Motor neuron (in vitro differentiated cells): ENCODE measurements at regions not wholly inside any gene's neighbourhood (a gene's known extent, or its start where the extent isn't known, plus 50 kb on each side); places are given as distances from the start of the nearest gene placed in this dataset.

Source experiments
- ATAC-seq, 8 experiments: fragments of 200-7000 bp; cut with Tn5 transposase; replicated peaks in 6 of 8; 2 replicates each; pipeline ENCODE4 v1.8.0; 2021; ENCODE audit warnings: mild to moderate bottlenecking in 8 of 8, moderate library complexity in 8 of 8
- H3K27ac ChIP-seq, 2 donors: fragments of 250-450 bp; sonication (Bioruptor Pico); 2 replicates each; pipeline ENCODE4 v1.9.0; 2021; ENCODE audit warnings: antibody characterized with exemption in 2 of 2, mild to moderate bottlenecking in 2 of 2, moderate library complexity in 1 of 2
- H3K4me1 ChIP-seq, 2 donors: fragments of 250-450 bp; sonication (Bioruptor Pico); replicated peaks in 1 of 2; 2 replicates each; pipeline ENCODE4 v1.6.1; 2021; ENCODE audit warnings: antibody characterized with exemption in 2 of 2, mild to moderate bottlenecking in 2 of 2, moderate library complexity in 1 of 2
- H3K4me3 ChIP-seq, 5 donors: fragments of 250-450 bp; sonication (Bioruptor Pico); 2 replicates each; pipeline ENCODE4 v1.9.0; 2021; ENCODE audit warnings: antibody characterized with exemption in 5 of 5, mild to moderate bottlenecking in 5 of 5, moderate library complexity in 4 of 5
- WGBS, 10 experiments: fragments of 450-650 bp; shearing (Covaris generic); methylation state at CpG; one replicate each; pipeline ENCODE4 v1.0.0; 2022; 5-methylcytosine and 5-hydroxymethylcytosine counted together
- in situ Hi-C, 9 experiments: fragments of 400-800 bp; cut with MboI; loops; one replicate each; pipeline ENCODE4 v1.15.0; 2021; ENCODE audit warnings: low sequenced_read_pairs in 9 of 9, low pct_unique_long_range_greater_than_20kb in 2 of 9; ENCODE audit not compliant: unreplicated experiment in 9 of 9

GRCh38 chr12:45582536-45582935 is 147.0 kb upstream of the ARID2 start:
- no peak for ATAC-seq
- WGBS, 10 experiments, result 40 to 100% (median 92%) methylated on average over 1 of the region's 1 CpG; no CpG with 5 or more reads in 4 of the 10 experiments
- peaks cover 0 to 7% of the 10 kb centered on the region in 2 donors for H3K4me1 ChIP-seq
- in situ Hi-C loops, result no loop called here
- H3K27ac ChIP-seq, result no peak overlapping the region
- H3K4me3 ChIP-seq, result no peak overlapping the region

- peaks cover 0 to 7% of the 10 kb centered on the region in 2 donors for H3K4me1 ChIP-seq
- in situ Hi-C loops, result no loop called here
- 10 to 100% (median 80%) methylated on average over 1 to 8 of the region's 8 CpGs; no CpG with 5 or more reads in 1 of the 10 experiments for WGBS, 10 experiments
- ATAC-seq, result peak in 2 of 8 experiments; percentile 61 to 65
- H3K4me3 ChIP-seq, result no peak overlapping the region
- no peak overlapping the region for H3K27ac ChIP-seq
Measured at GRCh38 chr12:45582986-45583659, 146.4 kb upstream of the ARID2 start.

GRCh38 chr12:45584336-45584735 is 145.2 kb upstream of the ARID2 start:
- Histone ChIP-seq H3K27ac (no peak overlapping the region), H3K4me3 (no peak overlapping the region), H3K4me1 (peaks cover 0 to 7% of the 10 kb centered on the region in 2 donors)
- in situ Hi-C loops, result no loop called here
- WGBS, 10 experiments, result 83 to 100% (median 95%) methylated on average over 1 of the region's 1 CpG; no CpG with 5 or more reads in 6 of the 10 experiments
- ATAC-seq, result peak in 3 of 8 experiments; percentile 65 to 87 (median 85)

- ATAC-seq, result no peak
- 90 to 98% methylated on average over 2 to 7 of the region's 31 CpGs; no CpG with 5 or more reads in 8 of the 10 experiments for WGBS, 10 experiments
- H3K4me3 ChIP-seq, result no peak overlapping the region
- H3K4me1 ChIP-seq, result peaks cover 0 to 7% of the 10 kb centered on the region in 2 donors
- no peak overlapping the region for H3K27ac ChIP-seq
- in situ Hi-C loops, result no loop called here
Measured at GRCh38 chr12:45585522-45586230, 143.8 kb upstream of the ARID2 start.

- 88 to 100% (median 90%) methylated on average over 2 to 3 of the region's 18 CpGs; no CpG with 5 or more reads in 7 of the 10 experiments for WGBS, 10 experiments
- peaks cover 0 to 7% of the 10 kb centered on the region in 2 donors for H3K4me1 ChIP-seq
- no peak overlapping the region for H3K27ac ChIP-seq
- in situ Hi-C loops, result no loop called here
- ATAC-seq, result no peak
- no peak overlapping the region for H3K4me3 ChIP-seq
Measured at GRCh38 chr12:45586486-45586885, 143.0 kb upstream of the ARID2 start.

- in situ Hi-C loops, result no loop called here
- no peak for ATAC-seq
- H3K4me1 ChIP-seq, result peaks cover 0 to 7% of the 10 kb centered on the region in 2 donors
- 57 to 100% (median 83%) methylated on average over 1 to 2 of the region's 2 CpGs; no CpG with 5 or more reads in 5 of the 10 experiments for WGBS, 10 experiments
- H3K4me3 ChIP-seq, result no peak overlapping the region
- H3K27ac ChIP-seq, result no peak overlapping the region
Measured at GRCh38 chr12:45587012-45587411, 142.5 kb upstream of the ARID2 start.

- in situ Hi-C loops, result no loop called here
- ATAC-seq, result peak in 1 of 8 experiments; percentile 22
- 81 to 100% (median 91%) methylated on average over 1 to 3 of the region's 3 CpGs; no CpG with 5 or more reads in 2 of the 10 experiments for WGBS, 10 experiments
- Histone ChIP-seq H3K4me1 (peaks cover 0 to 7% of the 10 kb centered on the region in 2 donors), H3K27ac (no peak overlapping the region), H3K4me3 (no peak overlapping the region)
Measured at GRCh38 chr12:45587877-45588533, 141.5 kb upstream of the ARID2 start.

GRCh38 chr12:45590646-45591045 is 138.9 kb upstream of the ARID2 start:
- no peaks in the 10 kb centered on the region for H3K4me1 ChIP-seq
- no peak overlapping the region for H3K4me3 ChIP-seq
- in situ Hi-C loops, result no loop called here
- H3K27ac ChIP-seq, result no peak overlapping the region
- 17 to 94% (median 70%) methylated on average over 1 to 2 of the region's 2 CpGs; no CpG with 5 or more reads in 1 of the 10 experiments for WGBS, 10 experiments
- ATAC-seq, result no peak

GRCh38 chr12:45591635-45592034 is 137.9 kb upstream of the ARID2 start:
- H3K4me1 ChIP-seq, result no peaks in the 10 kb centered on the region
- in situ Hi-C loops, result no loop called here
- ATAC-seq, result no peak
- no peak overlapping the region for H3K27ac ChIP-seq
- WGBS, 10 experiments, result 43 to 90% (median 83%) methylated on average over 1 to 4 of the region's 5 CpGs; no CpG with 5 or more reads in 5 of the 10 experiments
- H3K4me3 ChIP-seq, result no peak overlapping the region

- H3K27ac ChIP-seq, result no peak overlapping the region
- no peaks in the 10 kb centered on the region for H3K4me1 ChIP-seq
- ATAC-seq, result no peak
- H3K4me3 ChIP-seq, result no peak overlapping the region
- WGBS, 10 experiments, result 80 to 100% (median 96%) methylated on average over 1 of the region's 1 CpG; no CpG with 5 or more reads in 4 of the 10 experiments
- in situ Hi-C loops, result no loop called here
Measured at GRCh38 chr12:45596366-45596765, 133.1 kb upstream of the ARID2 start.

GRCh38 chr12:45598336-45598735 is 131.2 kb upstream of the ARID2 start:
- no peak for ATAC-seq
- H3K4me1 ChIP-seq, result no peaks in the 10 kb centered on the region
- H3K4me3 ChIP-seq, result no peak overlapping the region
- in situ Hi-C loops, result no loop called here
- no peak overlapping the region for H3K27ac ChIP-seq
- 0 to 79% (median 72%) methylated on average over 1 to 2 of the region's 2 CpGs; no CpG with 5 or more reads in 5 of the 10 experiments for WGBS, 10 experiments

- in situ Hi-C loops, result no loop called here
- Histone ChIP-seq H3K4me3 (no peak overlapping the region), H3K4me1 (no peaks in the 10 kb centered on the region), H3K27ac (no peak overlapping the region)
- 100% methylated on average over 1 of the region's 1 CpG; no CpG with 5 or more reads in 8 of the 10 experiments for WGBS, 10 experiments
- no peak for ATAC-seq
Measured at GRCh38 chr12:45598761-45599160, 130.7 kb upstream of the ARID2 start.

- Histone ChIP-seq H3K27ac (no peak overlapping the region), H3K4me1 (no peaks in the 10 kb centered on the region), H3K4me3 (no peak overlapping the region)
- 30 to 90% (median 75%) methylated on average over 1 to 2 of the region's 2 CpGs; no CpG with 5 or more reads in 4 of the 10 experiments for WGBS, 10 experiments
- no peak for ATAC-seq
- in situ Hi-C loops, result no loop called here
Measured at GRCh38 chr12:45599196-45599595, 130.3 kb upstream of the ARID2 start.
